ENCODE measurements at regions not wholly inside any gene's neighbourhood (a gene's known extent, or its start where the extent isn't known, plus 50 kb on each side); places are given as distances from the start of the nearest gene placed in this dataset.

- no peak overlapping the region for H3K4me2 ChIP-seq
- no peak overlapping the region for H3K27ac ChIP-seq (ENCODE audit: low read depth in 2 of 2, low read length in 1 of 2)
- no peaks in the 10 kb centered on the region for H3K79me2 ChIP-seq (ENCODE audit: insufficient read depth)
- H3K9ac ChIP-seq, result no peak overlapping the region
- CTCF ChIA-PET, result interaction anchor here (1.6 to 1.9 kb wide), 3 partner anchors 93 to 110 kb away, joined by 5 to 6 read pairs (median 5); no protein-coding TSS in a partner anchor
- H3K36me3 ChIP-seq (replicated peaks in 1 of 2; ENCODE audit: control insufficient read depth in 1 of 2, insufficient read depth in 2 of 2, low read length in 1 of 2), result no peaks in the 10 kb centered on the region
- no peak for DNase-seq
- H3K4me1 ChIP-seq (ENCODE audit: control insufficient read depth in 1 of 2, insufficient read depth in 2 of 2, low read depth in 1 of 2, low read length in 1 of 2), result peaks cover 0 to 19% of the 10 kb centered on the region in 2 experiments; a peak in 1 of 4 replicates
- POLR2A ChIA-PET, result interaction anchor here (1.8 kb wide), 1 partner anchor 93 kb away, joined by 4 read pairs; no protein-coding TSS in a partner anchor
- no peak overlapping the region for H2AFZ ChIP-seq (ENCODE audit: low read depth)
- 73% methylated on average over 7 of the region's 11 CpGs for whole genome bisulfite sequencing (ENCODE audit: low lambda C conversion rate)
- TF ChIP-seq SMC3 (IDR thresholded peaks at IDR 0.05; ENCODE audit: low read depth, low read length) (no peak), REST (IDR thresholded peaks at IDR 0.05; ENCODE audit: low read depth, low read length) (no peak), EZH2phosphoT487 (IDR thresholded peaks at IDR 0.05; ENCODE audit: borderline replicate concordance, low read depth) (no peak), NRF1 (IDR thresholded peaks at IDR 0.05; ENCODE audit: low read depth, low read length) (no peak), IRF3 (IDR thresholded peaks at IDR 0.05; ENCODE audit: low read depth, low read length) (no peak), RCOR1 (IDR thresholded peaks at IDR 0.05; ENCODE audit: low read length) (no peak), CHD2 (IDR thresholded peaks at IDR 0.05; ENCODE audit: low read length, partially characterized antibody) (no peak), SIN3A (IDR thresholded peaks at IDR 0.05; ENCODE audit: borderline replicate concordance, low read depth, low read length) (no peak), MEF2A (IDR thresholded peaks at IDR 0.05; ENCODE audit: borderline replicate concordance, low read depth) (no peak), YY1 (IDR thresholded peaks at IDR 0.05; ENCODE audit: low read depth) (no peak), FOXM1 (IDR thresholded peaks at IDR 0.05; ENCODE audit: low read depth) (no peak), GATA2 (CRISPR knock-in tag; IDR thresholded peaks at IDR 0.05) (no peak), TAF1 (IDR thresholded peaks at IDR 0.05; ENCODE audit: borderline replicate concordance, low read depth, low read length) (no peak), MAX (IDR thresholded peaks at IDR 0.05; ENCODE audit: low read depth) (no peak), POLR2AphosphoS5 (IDR thresholded peaks at IDR 0.05; ENCODE audit: low read depth, low read length) (no peak), RFX5 (IDR thresholded peaks at IDR 0.05; ENCODE audit: low read length) (no peak), CTCF (IDR thresholded peaks at IDR 0.05) (no peak), NFIC (IDR thresholded peaks at IDR 0.05; ENCODE audit: borderline replicate concordance) (no peak), PBX3 (IDR thresholded peaks at IDR 0.05) (no peak), RXRA (IDR thresholded peaks at IDR 0.05; ENCODE audit: borderline replicate concordance, low read depth) (no peak)
- no peaks in the 10 kb centered on the region for H3K9me2 ChIP-seq
- H3K9me3 ChIP-seq, result no peaks in the 10 kb centered on the region
- H3K27me3 ChIP-seq (ENCODE audit: insufficient read depth), result no peaks in the 10 kb centered on the region
- H3F3A ChIP-seq (replicated peaks; ENCODE audit: insufficient read depth), result no peaks in the 10 kb centered on the region
- no peak overlapping the region for H3K4me3 ChIP-seq (ENCODE audit: low read depth in 2 of 2, low read length in 1 of 2)
- no peaks in the 10 kb centered on the region for H4K20me1 ChIP-seq (ENCODE audit: insufficient read depth)
Observed at GRCh38 chr19:33887891-33888290, 91.2 kb downstream of the KCTD15 start.

Data from SK-N-SH (cell line).